HG02981 (cell line): ENCODE measurements at regions not wholly inside any gene's neighbourhood (a gene's known extent, or its start where the extent isn't known, plus 50 kb on each side); places are given as distances from the start of the nearest gene placed in this dataset.

Experiments
- ATAC-seq: cut with Tn5 transposase; IDR thresholded peaks from one replicate; pipeline ENCODE4 v1.9.1; 2021; ENCODE audit warnings: mild to moderate bottlenecking, moderate library complexity; ENCODE audit not compliant: unreplicated experiment

DNA sequence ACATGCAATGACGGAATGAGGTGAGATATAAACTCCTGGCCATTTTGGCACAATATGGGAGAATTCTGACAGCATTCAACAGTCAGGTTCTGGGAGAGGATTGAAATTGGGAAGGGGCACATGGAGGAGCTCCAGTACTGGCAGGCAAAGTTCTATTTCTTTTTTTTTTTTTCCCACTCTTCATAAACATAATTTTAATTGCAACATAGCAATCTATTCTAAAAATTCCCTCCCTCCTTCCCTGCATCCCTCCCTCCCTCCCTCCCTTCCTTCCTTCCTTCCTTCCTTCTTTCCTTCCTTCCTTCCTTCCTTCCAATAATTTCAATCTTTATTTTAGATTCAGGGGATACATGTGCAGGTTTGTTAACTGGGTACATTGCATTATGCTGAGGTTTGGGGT is 93.2 kb downstream of the PTCSC3 start:
- ATAC-seq = no peak

- no peak for ATAC-seq
These were observed 98.4 kb downstream of the PTCSC3 start for GRCh38 chr14:36078080-36078479.

DNA sequence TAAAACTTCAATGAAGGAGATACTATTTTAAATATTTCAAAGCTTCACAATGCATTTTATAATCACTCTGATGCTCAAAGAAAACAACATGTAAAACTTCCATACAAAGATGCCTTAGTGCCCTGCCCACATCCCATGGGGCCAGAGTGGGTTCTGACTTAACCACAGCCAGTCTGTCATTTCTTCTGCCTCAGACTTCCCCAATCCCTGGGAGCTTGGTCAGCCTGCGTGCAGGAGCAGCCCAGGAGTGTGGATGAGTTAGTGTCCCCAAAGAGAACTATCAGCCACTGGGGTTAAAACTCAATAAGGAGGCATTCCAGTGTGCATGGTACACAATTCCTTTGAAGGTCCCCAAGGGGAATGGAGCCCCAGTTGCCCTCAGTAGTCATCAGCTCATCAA is 100.3 kb downstream of the PTCSC3 start:
- ATAC-seq = no peak

DNA sequence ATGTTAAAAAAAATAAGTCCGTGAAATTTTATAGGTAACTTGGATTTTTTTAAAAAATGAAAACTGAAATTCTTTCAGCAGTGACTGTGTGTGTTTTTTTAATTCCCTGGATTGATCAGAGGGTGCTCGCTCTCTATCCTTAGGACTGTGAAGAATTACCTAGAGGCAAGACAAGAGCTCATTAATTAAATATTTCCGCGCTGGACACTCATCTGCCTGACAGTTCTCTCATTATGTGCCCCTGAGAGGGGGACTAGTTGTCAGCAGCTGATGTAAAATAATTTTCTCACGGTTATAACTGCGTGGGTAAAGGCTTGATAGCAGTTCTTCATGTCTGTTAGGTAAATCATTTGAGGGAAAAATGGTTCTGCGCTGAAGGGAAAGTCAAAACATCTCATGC is 101.3 kb downstream of the PTCSC3 start:
- ATAC-seq = no peak

DNA sequence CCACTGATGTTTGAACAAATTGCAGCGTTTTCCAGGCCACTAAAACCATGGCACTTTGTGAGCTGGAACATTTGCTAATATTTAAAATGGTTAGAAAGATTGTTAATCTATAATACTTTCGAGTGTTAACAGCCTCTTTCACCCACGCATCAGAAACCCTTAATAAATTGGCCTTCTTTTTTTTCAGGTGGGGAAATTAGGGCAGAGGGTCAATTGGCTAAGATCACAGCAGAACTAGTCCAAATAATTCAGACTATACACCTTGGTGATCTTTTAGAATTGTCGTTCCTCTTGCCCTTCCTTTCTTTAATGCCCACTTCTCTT is 105.8 kb downstream of the PTCSC3 start:
- no peak for ATAC-seq

GRCh38 chr14:36070031-36070719 is 106.3 kb downstream of the PTCSC3 start:
- peak; percentile 61 for ATAC-seq

DNA sequence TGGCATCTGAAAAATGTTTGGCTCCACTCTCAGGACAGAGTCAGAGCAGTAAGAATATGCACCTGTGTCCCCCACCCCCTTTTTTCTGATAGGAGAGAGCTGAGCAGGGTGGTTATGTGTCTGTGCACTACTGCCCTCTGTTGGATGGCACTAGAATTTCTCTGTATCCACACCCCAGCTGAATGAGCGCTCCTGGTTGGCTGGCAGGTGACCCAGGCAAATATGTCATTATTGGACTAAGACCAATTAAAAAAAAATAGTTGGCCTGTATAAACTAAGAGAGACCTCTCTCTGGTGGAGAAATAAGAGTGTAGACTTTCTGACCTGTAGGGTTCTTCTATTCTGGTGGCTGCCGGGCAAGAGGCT is 107.0 kb downstream of the PTCSC3 start:
- peak; percentile 54 for ATAC-seq

- peak; percentile 11 for ATAC-seq
These were observed 107.6 kb downstream of the PTCSC3 start for GRCh38 chr14:36068777-36069534.

DNA sequence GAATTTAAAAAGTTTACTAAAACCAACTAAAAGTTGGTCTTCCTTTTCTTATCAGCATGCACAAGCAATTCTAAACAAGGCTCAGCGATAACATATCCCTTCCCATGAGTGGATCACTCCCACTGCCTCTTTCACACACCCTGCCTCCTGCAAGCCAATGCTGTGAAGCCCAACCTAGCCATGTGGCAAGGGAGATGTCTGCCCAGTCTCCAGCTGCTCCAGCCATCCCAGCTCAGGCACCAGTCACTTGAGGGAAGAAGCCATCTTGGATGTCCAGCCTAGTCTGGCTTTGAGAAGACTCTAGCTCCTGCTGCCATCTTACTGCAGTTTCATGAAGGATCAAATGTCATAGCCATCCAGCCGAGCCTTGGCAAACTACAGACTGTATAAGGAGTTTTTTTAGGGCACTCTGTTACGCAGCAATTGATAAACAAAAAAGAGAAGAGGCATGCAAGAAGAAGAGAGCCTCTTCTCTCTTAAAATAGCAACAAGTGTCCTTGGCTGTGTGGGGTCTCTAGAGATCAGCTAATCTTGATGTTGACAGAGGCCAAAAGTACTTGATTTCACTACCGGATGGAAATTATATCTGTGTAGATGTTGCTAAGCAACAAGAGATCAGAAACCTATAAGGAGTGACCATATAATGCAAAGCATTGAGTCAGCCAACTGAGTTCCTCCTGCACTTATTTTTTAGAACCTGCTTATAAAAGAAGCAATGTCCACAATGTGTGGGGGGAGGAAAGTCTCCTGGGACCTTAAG is 108.9 kb downstream of the PTCSC3 start:
- ATAC-seq = no peak

GRCh38 chr14:36066636-36067035 is 109.9 kb downstream of the PTCSC3 start:
- no peak for ATAC-seq

DNA sequence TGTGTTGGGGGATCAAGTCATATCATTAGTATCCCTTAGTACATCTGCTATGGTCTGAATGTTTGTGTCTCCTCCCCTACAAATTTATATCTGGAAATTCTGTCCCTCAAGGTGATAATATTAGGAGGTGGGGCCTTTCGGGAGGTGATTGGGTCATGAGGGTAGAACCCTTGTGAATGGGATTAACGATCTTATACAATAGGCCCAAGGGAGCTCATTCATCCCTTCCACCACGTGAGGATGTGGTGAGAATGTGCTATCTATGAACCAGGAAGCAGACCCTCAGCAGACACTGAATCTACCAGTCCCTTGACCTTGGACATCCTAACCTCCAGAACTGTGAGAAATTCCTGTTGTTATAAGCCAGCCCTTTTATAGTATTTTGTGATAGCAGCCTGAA is 110.7 kb downstream of the PTCSC3 start:
- no peak for ATAC-seq

GRCh38 chr14:36059531-36059930 is 117.0 kb downstream of the PTCSC3 start:
- no peak for ATAC-seq

DNA sequence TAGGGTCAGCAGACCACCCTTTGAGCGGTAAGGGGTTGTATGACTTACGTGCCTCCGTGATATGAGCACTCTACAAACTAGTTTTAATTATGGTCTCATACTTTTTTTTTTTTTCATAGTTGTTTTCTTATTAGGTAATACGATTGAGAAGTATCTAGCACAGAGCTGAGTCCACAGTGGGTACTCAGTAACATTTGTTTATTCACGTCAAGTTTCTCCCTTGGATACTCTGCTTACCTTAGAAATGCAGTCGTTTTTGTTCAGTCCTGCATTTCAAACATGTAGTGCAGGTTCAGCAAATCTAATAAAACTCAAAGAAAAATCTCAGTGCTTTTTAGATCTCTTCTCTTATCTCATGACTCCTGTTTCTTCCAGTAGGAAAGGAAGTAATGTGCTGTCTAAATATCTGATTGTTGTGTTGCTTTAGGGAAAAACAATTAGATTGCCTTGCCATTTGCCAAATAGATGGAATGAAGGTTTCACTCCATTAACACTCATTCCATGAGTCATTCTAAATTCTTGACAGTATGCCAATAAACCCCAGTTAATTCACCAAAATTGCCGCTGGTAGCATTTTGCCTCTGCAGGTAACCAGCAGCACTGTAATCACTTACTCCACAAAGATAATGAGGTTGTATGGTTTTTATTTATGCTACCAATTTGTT is 118.9 kb downstream of the PTCSC3 start:
- ATAC-seq = no peak

DNA sequence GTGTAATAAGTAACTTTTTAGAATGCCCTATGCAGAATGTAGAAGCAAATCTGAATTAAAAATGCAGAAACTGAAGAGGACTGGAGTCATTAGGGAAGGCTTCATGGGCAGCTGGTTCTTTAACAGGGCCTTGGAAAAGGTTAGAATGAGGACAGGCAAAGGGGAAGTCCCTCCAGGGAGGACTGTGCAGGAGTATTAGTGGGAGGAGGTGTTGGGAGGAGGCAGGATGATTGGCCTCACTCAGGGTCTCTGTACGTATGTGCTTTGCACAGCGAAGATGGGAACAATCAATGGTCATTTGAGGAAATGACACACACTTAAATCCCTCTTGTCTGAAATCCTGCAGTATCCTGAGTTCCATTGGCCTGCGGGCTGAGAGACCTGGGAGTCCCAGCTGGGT is 119.7 kb downstream of the PTCSC3 start:
- ATAC-seq = no peak

GRCh38 chr14:36055681-36056225 is 120.8 kb downstream of the PTCSC3 start:
- no peak for ATAC-seq

DNA sequence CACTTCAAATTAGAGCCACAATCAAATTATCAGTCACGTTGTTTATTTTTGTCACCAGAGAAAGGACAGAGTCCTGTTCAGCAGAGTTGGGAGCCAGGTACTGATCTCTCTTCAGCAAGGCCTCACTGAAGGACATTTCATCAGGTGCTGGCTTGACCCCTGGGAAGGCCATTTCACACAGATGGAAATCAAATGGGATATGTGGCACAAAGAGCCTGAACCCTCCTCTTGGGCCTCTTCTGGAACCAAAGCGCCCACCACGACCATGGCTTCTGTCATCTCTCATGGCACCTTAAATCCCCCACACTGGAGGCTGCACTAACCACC is 121.5 kb downstream of the PTCSC3 start:
- ATAC-seq = no peak

DNA sequence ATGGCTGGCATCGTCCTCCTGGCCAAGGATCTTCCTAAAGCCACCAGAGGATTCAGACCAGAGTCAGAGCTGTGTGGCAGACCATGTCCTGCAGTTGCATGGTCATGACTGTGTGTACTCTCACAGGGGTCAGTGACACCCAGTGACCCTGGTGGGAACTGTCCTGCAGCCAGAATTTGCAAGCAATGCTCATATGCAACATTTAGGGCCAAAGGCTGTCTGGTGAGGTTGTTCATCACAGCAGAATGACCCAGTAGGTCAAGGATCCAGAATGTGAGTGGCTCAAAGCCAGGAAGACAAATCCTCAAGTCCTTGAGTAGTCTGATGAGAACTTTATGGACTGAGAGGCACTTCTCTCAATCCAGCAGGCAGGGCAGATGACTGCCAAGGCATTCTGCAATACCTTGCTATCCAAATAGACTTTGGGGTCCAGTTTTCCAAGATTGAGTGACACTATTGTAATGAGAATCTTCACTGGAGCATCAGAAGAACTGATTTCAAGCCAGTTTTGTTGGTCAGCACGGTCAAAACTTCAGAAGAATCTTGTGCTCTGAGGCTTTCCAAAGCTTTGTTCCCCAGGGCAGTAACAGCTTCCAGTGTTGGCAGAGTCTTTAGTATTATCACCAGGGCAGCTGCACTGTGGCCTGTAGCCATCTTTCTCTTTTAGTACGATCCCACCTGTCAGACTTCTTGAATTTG is 122.0 kb downstream of the PTCSC3 start:
- ATAC-seq = no peak

GRCh38 chr14:36052681-36053080 is 123.8 kb downstream of the PTCSC3 start:
- ATAC-seq = no peak

DNA sequence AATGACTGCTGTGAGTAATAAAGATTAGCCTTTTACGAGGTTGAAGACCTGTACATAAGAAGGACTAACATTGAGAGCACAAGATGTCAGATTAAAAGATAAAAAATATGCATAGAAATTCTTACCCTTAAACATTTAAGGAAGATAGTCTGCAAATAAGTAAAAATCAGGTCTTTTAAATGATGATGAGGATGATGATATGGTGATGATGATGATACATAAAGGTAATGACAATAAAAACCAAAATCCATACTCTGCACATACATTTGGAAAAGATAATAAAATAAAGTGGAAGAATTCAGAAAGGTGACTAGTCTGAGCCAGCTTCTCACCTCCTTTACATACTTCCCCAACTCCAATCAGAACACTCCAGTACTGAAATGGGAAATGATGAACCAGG is 124.5 kb downstream of the PTCSC3 start:
- no peak for ATAC-seq

DNA sequence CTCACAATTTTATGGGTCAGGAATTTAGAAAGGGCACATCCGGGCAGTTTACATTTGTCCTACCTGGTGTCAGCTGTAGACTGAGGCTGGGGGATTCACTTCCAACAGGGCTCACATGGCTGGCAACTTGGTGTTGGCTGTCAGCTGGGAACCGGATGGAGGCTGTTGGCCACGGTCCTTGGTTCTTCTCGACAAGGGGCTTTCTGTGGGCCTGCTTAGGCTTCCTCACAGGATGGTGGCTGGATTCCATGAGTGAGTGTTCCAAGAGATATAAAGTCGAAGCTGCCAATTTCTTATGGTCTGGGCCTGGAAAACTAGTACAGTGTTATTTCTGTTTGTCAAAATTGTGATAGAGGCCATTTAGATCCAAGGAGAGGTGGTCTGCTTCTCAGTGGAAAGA is 127.9 kb downstream of the PTCSC3 start:
- ATAC-seq = no peak

DNA sequence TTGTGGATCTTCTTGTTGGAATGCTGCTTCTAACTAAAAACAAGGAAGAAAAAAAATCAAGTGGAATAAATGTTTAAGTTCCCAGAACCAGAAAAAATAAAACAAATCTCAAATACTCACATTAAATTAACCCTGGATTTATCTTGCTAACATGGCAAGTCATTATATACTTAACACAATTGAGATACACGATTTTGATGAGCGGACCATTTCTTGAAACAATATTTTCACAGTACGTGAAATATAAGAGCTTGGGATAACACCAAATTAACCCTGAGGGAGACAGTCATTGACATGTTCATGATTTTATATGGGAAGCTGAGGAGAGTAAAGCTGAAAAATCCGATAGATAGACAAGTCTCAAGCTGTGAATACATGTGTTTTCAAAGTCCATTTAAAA is 128.6 kb downstream of the PTCSC3 start:
- ATAC-seq = no peak
